ENCODE measurements at regions not wholly inside any gene's neighbourhood (a gene's known extent, or its start where the extent isn't known, plus 50 kb on each side); places are given as distances from the start of the nearest gene placed in this dataset.

GRCh38 chr2:8310557-8311455 is 371.1 kb upstream of the ID2 start:
- Histone ChIP-seq H3K4me3 (ENCODE audit: low read depth, low read length) (no peak overlapping the region), H3K9me3 (ENCODE audit: control insufficient read depth, insufficient read depth, low read length) (no peaks in the 10 kb centered on the region), H3K27me3 (ENCODE audit: control insufficient read depth, insufficient read depth, low read length) (no peaks in the 10 kb centered on the region), H3K9ac (ENCODE audit: low read depth, low read length) (no peak overlapping the region), H3K36me3 (ENCODE audit: control insufficient read depth, insufficient read depth, low read length) (no peaks in the 10 kb centered on the region), H3K4me1 (ENCODE audit: control insufficient read depth, insufficient read depth, low read length) (no peaks in the 10 kb centered on the region)

- no peaks in the 10 kb centered on the region for H3K36me3 ChIP-seq (ENCODE audit: control insufficient read depth, insufficient read depth, low read length)
- no peaks in the 10 kb centered on the region for H3K9me3 ChIP-seq (ENCODE audit: control insufficient read depth, insufficient read depth, low read length)
- no peak overlapping the region for H3K4me3 ChIP-seq (ENCODE audit: low read depth, low read length)
- no peaks in the 10 kb centered on the region for H3K4me1 ChIP-seq (ENCODE audit: control insufficient read depth, insufficient read depth, low read length)
- no peak overlapping the region for H3K9ac ChIP-seq (ENCODE audit: low read depth, low read length)
- no peaks in the 10 kb centered on the region for H3K27me3 ChIP-seq (ENCODE audit: control insufficient read depth, insufficient read depth, low read length)
These were observed 369.6 kb upstream of the ID2 start for GRCh38 chr2:8312221-8312620.

DNA sequence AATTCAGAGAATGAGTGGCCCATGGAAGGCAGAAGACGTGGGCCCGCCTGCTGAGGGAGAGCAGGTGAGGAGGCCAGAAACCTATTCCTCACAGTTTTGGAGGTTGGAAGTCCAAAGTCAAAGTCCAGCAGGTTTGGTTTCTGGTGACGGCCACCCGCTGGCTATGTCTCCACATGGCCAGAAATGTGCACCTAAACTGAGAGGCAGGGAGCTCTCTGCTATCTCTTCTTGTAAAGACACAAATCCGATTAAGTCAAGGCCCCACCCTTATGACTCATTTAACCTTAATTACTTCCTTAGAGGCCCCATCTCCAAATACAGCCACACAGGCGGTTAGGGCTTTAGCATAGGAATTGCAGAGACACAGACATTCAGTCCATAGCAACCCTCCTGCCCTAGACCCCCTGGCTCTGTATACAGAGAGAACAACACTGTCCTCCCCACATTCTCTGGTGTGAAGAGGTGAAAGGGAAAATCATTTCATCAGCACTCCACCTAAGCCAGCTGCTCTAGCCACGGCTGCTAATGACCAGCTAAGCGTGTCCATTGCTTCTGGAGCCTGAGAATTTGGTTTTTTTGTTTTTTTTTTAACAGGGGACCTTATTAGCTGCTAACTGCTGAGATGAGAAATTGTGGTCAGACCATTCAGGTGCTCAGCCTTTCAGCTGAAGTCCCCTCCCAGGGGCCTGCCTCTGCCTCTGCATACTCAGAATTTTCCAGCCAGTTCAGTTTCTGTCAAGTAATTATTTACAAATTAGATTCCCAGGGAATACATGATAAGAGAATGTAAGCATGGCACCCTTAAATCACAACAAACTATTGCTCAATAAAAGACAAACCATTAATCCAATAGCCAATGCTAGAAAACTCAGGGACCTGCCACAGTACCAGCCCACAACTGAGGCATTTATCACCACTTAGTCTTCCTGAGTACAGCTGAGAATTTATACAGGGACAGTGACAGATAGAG is 368.7 kb upstream of the ID2 start:
- Histone ChIP-seq H3K4me3 (ENCODE audit: low read depth, low read length) (no peak overlapping the region), H3K27me3 (ENCODE audit: control insufficient read depth, insufficient read depth, low read length) (no peaks in the 10 kb centered on the region), H3K36me3 (ENCODE audit: control insufficient read depth, insufficient read depth, low read length) (no peaks in the 10 kb centered on the region), H3K4me1 (ENCODE audit: control insufficient read depth, insufficient read depth, low read length) (no peaks in the 10 kb centered on the region), H3K9me3 (ENCODE audit: control insufficient read depth, insufficient read depth, low read length) (no peaks in the 10 kb centered on the region), H3K9ac (ENCODE audit: low read depth, low read length) (no peak overlapping the region)

DNA sequence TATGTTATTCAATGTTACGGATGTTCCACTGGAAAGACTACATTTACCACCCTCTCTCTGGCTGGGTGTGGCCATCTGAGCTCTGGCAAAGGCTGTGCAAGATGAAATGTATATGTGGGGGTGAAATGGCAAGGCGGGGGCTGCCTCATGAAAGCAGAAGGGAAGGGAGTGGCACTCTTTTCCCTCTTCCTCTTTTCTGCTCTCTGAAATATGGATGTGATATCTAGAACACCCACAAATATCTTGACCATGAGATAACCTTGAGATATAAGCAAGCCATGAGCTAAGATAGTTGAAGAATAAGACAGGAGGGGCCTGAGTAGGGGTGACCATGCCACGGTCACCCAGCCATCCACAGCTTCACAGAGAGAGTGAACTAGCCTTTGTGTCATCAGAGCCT is 367.8 kb upstream of the ID2 start:
- Histone ChIP-seq H3K4me1 (ENCODE audit: control insufficient read depth, insufficient read depth, low read length) (peaks cover 2% of the 10 kb centered on the region), H3K4me3 (ENCODE audit: low read depth, low read length) (no peak overlapping the region), H3K9ac (ENCODE audit: low read depth, low read length) (no peak overlapping the region), H3K36me3 (ENCODE audit: control insufficient read depth, insufficient read depth, low read length) (no peaks in the 10 kb centered on the region), H3K9me3 (ENCODE audit: control insufficient read depth, insufficient read depth, low read length) (no peaks in the 10 kb centered on the region), H3K27me3 (ENCODE audit: control insufficient read depth, insufficient read depth, low read length) (no peaks in the 10 kb centered on the region)

- H3K9ac ChIP-seq (ENCODE audit: low read depth, low read length) = no peak overlapping the region
- no peaks in the 10 kb centered on the region for H3K9me3 ChIP-seq (ENCODE audit: control insufficient read depth, insufficient read depth, low read length)
- peaks cover 2% of the 10 kb centered on the region for H3K4me1 ChIP-seq (ENCODE audit: control insufficient read depth, insufficient read depth, low read length)
These were observed 366.2 kb upstream of the ID2 start for GRCh38 chr2:8315531-8316165.

GRCh38 chr2:8316356-8316755 is 365.5 kb upstream of the ID2 start:
- H3K9me3 ChIP-seq (ENCODE audit: control insufficient read depth, insufficient read depth, low read length) = no peaks in the 10 kb centered on the region
- no peaks in the 10 kb centered on the region for H3K27me3 ChIP-seq (ENCODE audit: control insufficient read depth, insufficient read depth, low read length)
- H3K4me3 ChIP-seq (ENCODE audit: low read depth, low read length) = no peak overlapping the region
- no peak overlapping the region for H3K9ac ChIP-seq (ENCODE audit: low read depth, low read length)
- no peaks in the 10 kb centered on the region for H3K36me3 ChIP-seq (ENCODE audit: control insufficient read depth, insufficient read depth, low read length)
- peaks cover 2% of the 10 kb centered on the region for H3K4me1 ChIP-seq (ENCODE audit: control insufficient read depth, insufficient read depth, low read length)

More at GRCh38 chr2:8315531-8316165, 366.2 kb upstream of the ID2 start:
- Histone ChIP-seq H3K4me3 (ENCODE audit: low read depth, low read length) (no peak overlapping the region), H3K27me3 (ENCODE audit: control insufficient read depth, insufficient read depth, low read length) (no peaks in the 10 kb centered on the region), H3K36me3 (ENCODE audit: control insufficient read depth, insufficient read depth, low read length) (no peaks in the 10 kb centered on the region)

DNA sequence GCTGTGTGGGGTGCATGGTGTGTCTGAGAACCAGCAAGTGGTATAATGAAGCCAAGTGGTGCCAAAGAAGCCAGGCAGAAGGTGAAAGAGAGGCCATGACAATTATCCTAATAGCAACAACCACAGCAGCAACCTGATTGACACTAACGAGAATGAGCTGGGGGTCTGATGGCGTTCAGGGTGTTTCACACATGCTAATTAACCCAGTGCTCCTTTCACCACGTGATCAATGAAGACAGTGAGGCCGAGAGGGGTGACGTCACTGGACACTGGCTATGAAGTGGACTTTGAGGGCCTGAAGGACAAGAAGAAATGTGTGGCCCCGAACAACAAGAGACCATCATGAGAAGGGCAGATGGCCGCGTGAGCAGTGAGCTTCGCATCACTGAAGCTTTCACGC is 364.4 kb upstream of the ID2 start:
- no peaks in the 10 kb centered on the region for H3K27me3 ChIP-seq (ENCODE audit: control insufficient read depth, insufficient read depth, low read length)
- no peak overlapping the region for H3K4me3 ChIP-seq (ENCODE audit: low read depth, low read length)
- H3K9ac ChIP-seq (ENCODE audit: low read depth, low read length) = no peak overlapping the region
- no peaks in the 10 kb centered on the region for H3K36me3 ChIP-seq (ENCODE audit: control insufficient read depth, insufficient read depth, low read length)
- no peaks in the 10 kb centered on the region for H3K9me3 ChIP-seq (ENCODE audit: control insufficient read depth, insufficient read depth, low read length)
- H3K4me1 ChIP-seq (ENCODE audit: control insufficient read depth, insufficient read depth, low read length) = peaks cover 2% of the 10 kb centered on the region

DNA sequence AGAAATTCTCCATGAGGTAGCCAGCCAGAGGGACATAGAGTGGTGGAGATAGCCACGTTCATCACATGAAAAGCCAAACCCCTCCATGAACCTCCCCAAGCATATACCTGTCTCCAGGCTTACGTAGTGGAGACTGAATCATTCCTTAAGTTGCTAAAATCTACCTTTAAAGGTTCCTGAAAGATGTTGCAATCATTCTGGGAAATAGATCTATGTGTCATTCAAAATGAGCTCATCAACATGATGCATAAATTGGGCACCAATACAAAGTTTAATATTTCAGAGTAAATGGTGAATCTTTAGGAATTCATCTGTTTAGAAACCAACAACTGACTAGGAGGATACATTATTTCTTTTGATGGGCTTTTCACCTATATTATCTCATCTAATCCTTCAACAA is 362.6 kb upstream of the ID2 start:
- Histone ChIP-seq H3K27me3 (ENCODE audit: control insufficient read depth, insufficient read depth, low read length) (no peaks in the 10 kb centered on the region), H3K4me3 (ENCODE audit: low read depth, low read length) (no peak overlapping the region), H3K9me3 (ENCODE audit: control insufficient read depth, insufficient read depth, low read length) (no peaks in the 10 kb centered on the region), H3K4me1 (ENCODE audit: control insufficient read depth, insufficient read depth, low read length) (peaks cover 5% of the 10 kb centered on the region), H3K36me3 (ENCODE audit: control insufficient read depth, insufficient read depth, low read length) (no peaks in the 10 kb centered on the region), H3K9ac (ENCODE audit: low read depth, low read length) (no peak overlapping the region)

DNA sequence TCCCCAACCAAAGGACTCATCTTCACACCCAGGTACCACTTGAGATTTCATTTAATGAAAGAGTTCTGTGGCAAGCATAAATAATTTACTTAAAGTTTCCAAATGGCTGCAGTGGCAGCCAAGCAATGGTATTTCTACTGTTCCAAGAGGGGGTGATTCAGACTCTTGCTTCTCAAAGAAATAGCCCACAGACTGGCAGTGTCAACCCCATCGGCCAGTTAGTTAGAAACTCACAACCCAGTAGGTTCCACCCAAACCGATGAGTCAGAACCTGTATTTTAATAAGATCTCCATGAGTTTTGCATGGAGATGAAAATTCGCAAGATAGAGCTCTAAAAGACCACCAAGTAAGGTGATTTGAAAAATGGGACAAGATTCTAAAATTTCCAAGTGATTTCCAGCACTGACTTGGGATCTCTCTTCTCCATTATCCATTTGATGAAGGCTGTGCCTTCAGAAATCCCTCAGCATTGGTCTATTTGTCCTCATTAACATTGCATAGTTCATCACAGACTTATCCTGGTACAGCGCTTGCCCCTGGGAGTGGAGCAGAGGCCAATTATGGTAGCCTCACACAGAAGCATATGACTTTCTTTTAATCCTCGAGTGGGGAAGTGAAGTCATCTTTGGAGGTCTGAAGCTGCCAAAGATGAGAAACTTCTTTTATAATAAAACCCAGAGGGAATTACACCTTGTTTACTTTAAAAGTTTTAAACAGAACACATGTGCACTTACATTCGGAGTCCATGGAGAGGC is 361.4 kb upstream of the ID2 start:
- Histone ChIP-seq H3K4me1 (ENCODE audit: control insufficient read depth, insufficient read depth, low read length) (peaks cover 5% of the 10 kb centered on the region), H3K9me3 (ENCODE audit: control insufficient read depth, insufficient read depth, low read length) (no peaks in the 10 kb centered on the region), H3K27me3 (ENCODE audit: control insufficient read depth, insufficient read depth, low read length) (no peaks in the 10 kb centered on the region), H3K9ac (ENCODE audit: low read depth, low read length) (no peak overlapping the region), H3K36me3 (ENCODE audit: control insufficient read depth, insufficient read depth, low read length) (no peaks in the 10 kb centered on the region), H3K4me3 (ENCODE audit: low read depth, low read length) (no peak overlapping the region)

- no peaks in the 10 kb centered on the region for H3K36me3 ChIP-seq (ENCODE audit: control insufficient read depth, insufficient read depth, low read length)
- no peaks in the 10 kb centered on the region for H3K27me3 ChIP-seq (ENCODE audit: control insufficient read depth, insufficient read depth, low read length)
- no peaks in the 10 kb centered on the region for H3K9me3 ChIP-seq (ENCODE audit: control insufficient read depth, insufficient read depth, low read length)
- no peak overlapping the region for H3K4me3 ChIP-seq (ENCODE audit: low read depth, low read length)
- H3K9ac ChIP-seq (ENCODE audit: low read depth, low read length) = no peak overlapping the region
- peaks cover 5% of the 10 kb centered on the region for H3K4me1 ChIP-seq (ENCODE audit: control insufficient read depth, insufficient read depth, low read length)
These were observed 359.2 kb upstream of the ID2 start for GRCh38 chr2:8322634-8323033.
